OCI-LY1 (cell line): ENCODE measurements at regions not wholly inside any gene's neighbourhood (a gene's known extent, or its start where the extent isn't known, plus 50 kb on each side); places are given as distances from the start of the nearest gene placed in this dataset.

Experiments
- EZH2 ChIP-seq: fragments of 200-600 bp; sonication (generic), shearing (Covaris generic); IDR thresholded peaks from 2 replicates; pipeline ENCODE4 v1.8.0; 2017; ENCODE audit warnings: borderline replicate concordance, mixed run types, mild to moderate bottlenecking, antibody characterized with exemption, low read length, moderate library complexity, mixed read lengths
- TF ChIP-seq, protein P1 (sequence below): fragments of 200-600 bp; sonication (generic), shearing (Covaris generic); IDR thresholded peaks from 2 replicates; pipeline ENCODE4 v1.5.1; 2017; ENCODE audit warnings: mild to moderate bottlenecking, antibody characterized with exemption, low read length, moderate library complexity, mixed read lengths

GRCh38 chr13:82822935-82823334, 1059.3 kb downstream of the SLITRK1 start:
- no peak for TF ChIP-seq EZH2
- TF ChIP-seq, protein P1, sequence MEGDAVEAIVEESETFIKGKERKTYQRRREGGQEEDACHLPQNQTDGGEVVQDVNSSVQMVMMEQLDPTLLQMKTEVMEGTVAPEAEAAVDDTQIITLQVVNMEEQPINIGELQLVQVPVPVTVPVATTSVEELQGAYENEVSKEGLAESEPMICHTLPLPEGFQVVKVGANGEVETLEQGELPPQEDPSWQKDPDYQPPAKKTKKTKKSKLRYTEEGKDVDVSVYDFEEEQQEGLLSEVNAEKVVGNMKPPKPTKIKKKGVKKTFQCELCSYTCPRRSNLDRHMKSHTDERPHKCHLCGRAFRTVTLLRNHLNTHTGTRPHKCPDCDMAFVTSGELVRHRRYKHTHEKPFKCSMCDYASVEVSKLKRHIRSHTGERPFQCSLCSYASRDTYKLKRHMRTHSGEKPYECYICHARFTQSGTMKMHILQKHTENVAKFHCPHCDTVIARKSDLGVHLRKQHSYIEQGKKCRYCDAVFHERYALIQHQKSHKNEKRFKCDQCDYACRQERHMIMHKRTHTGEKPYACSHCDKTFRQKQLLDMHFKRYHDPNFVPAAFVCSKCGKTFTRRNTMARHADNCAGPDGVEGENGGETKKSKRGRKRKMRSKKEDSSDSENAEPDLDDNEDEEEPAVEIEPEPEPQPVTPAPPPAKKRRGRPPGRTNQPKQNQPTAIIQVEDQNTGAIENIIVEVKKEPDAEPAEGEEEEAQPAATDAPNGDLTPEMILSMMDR, result no peak
